ENCODE measurements at regions not wholly inside any gene's neighbourhood (a gene's known extent, or its start where the extent isn't known, plus 50 kb on each side); places are given as distances from the start of the nearest gene placed in this dataset.

- Histone ChIP-seq H3K9me3 (ENCODE audit: insufficient read depth, low read depth, low read length) (no peaks in the 10 kb centered on the region), H2BK5ac (ENCODE audit: low read depth, low read length, poor library complexity) (no peak overlapping the region), H3K9ac (ENCODE audit: low read length) (no peak overlapping the region), H2BK12ac (ENCODE audit: low read length) (no peak overlapping the region), H3K4me2 (ENCODE audit: low read length) (no peak overlapping the region), H4K8ac (ENCODE audit: low read depth, low read length) (no peak overlapping the region), H3K27ac (ENCODE audit: low read depth, low read length) (no peak overlapping the region), H4K12ac (ENCODE audit: low read depth, low read length) (no peak overlapping the region), H3K23ac (ENCODE audit: low read length) (no peak overlapping the region), H3K27me3 (ENCODE audit: insufficient read depth, low read length) (no peaks in the 10 kb centered on the region), H2AFZ (ENCODE audit: insufficient read depth, low read length, poor library complexity) (no peak overlapping the region), H3K14ac (ENCODE audit: low read length) (no peak overlapping the region), H4K91ac (ENCODE audit: low read depth, low read length) (no peak overlapping the region), H3K79me1 (ENCODE audit: low read length) (no peaks in the 10 kb centered on the region), H3K4ac (ENCODE audit: low read depth, low read length) (no peak overlapping the region), H2BK120ac (ENCODE audit: insufficient read depth, low read length, poor library complexity) (no peak overlapping the region), H3K36me3 (ENCODE audit: control insufficient read depth in 1 of 2, insufficient read depth in 2 of 2, low read length in 2 of 2) (no peaks in the 10 kb centered on the region), H3K18ac (ENCODE audit: low read length) (no peak overlapping the region), H2AK5ac (ENCODE audit: low read length) (no peak overlapping the region), H3K4me3 (ENCODE audit: low read depth, low read length) (no peak overlapping the region), H3K79me2 (ENCODE audit: control insufficient read depth, insufficient read depth, low read length, poor library complexity) (no peaks in the 10 kb centered on the region), H3K4me1 (ENCODE audit: control insufficient read depth in 1 of 2, insufficient read depth in 2 of 2, low read length in 2 of 2) (no peaks in the 10 kb centered on the region)
- WGBS (ENCODE audit: extremely low coverage, insufficient coverage, insufficient read length), result no CpG with 5 or more reads among the region's 2 CpGs
- no peak for DNase-seq
Measured at GRCh38 chr12:60947533-60947932, 1312.7 kb upstream of the USP15 start.

DNA sequence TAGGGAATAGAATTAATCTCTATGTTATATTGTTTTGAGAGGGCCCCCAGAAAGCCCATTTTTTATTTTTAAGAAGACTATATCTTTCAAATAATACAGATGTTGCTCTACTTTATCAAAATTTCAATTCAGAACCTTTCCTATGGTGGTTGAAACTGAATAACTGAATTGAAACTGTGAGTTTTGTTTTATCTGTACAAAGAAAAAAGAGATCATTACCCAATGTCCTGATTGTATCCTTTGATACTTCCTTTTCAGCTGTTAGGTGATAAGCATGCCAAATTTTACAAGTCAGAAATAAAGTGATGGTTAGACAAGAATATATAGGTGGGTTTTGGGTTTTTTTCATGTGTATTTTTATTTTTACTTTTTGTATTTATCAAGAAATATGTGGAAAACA is 1293.1 kb upstream of the USP15 start:
- no peaks in the 10 kb centered on the region for H3K36me3 ChIP-seq (ENCODE audit: control insufficient read depth in 1 of 2, insufficient read depth in 2 of 2, low read length in 2 of 2)
- H3K27me3 ChIP-seq (ENCODE audit: insufficient read depth, low read length), result no peaks in the 10 kb centered on the region
- no peak overlapping the region for H2BK12ac ChIP-seq (ENCODE audit: low read length)
- H2AK5ac ChIP-seq (ENCODE audit: low read length), result no peak overlapping the region
- no peak overlapping the region for H3K4ac ChIP-seq (ENCODE audit: low read depth, low read length)
- H3K79me1 ChIP-seq (ENCODE audit: low read length), result no peaks in the 10 kb centered on the region
- H2BK120ac ChIP-seq (ENCODE audit: insufficient read depth, low read length, poor library complexity), result no peak overlapping the region
- no peak overlapping the region for H4K8ac ChIP-seq (ENCODE audit: low read depth, low read length)
- no peaks in the 10 kb centered on the region for H3K4me1 ChIP-seq (ENCODE audit: control insufficient read depth in 1 of 2, insufficient read depth in 2 of 2, low read length in 2 of 2)
- H3K9ac ChIP-seq (ENCODE audit: low read length), result no peak overlapping the region
- H4K12ac ChIP-seq (ENCODE audit: low read depth, low read length), result no peak overlapping the region
- no peak overlapping the region for H3K4me3 ChIP-seq (ENCODE audit: low read depth, low read length)
- no peak overlapping the region for H2AFZ ChIP-seq (ENCODE audit: insufficient read depth, low read length, poor library complexity)
- no peak for DNase-seq
- no peak overlapping the region for H3K14ac ChIP-seq (ENCODE audit: low read length)
- H3K23ac ChIP-seq (ENCODE audit: low read length), result no peak overlapping the region
- H3K18ac ChIP-seq (ENCODE audit: low read length), result no peak overlapping the region
- no peak overlapping the region for H3K27ac ChIP-seq (ENCODE audit: low read depth, low read length)
- no peaks in the 10 kb centered on the region for H3K79me2 ChIP-seq (ENCODE audit: control insufficient read depth, insufficient read depth, low read length, poor library complexity)
- H2BK5ac ChIP-seq (ENCODE audit: low read depth, low read length, poor library complexity), result no peak overlapping the region
- H4K91ac ChIP-seq (ENCODE audit: low read depth, low read length), result no peak overlapping the region
- H3K9me3 ChIP-seq (ENCODE audit: insufficient read depth, low read depth, low read length), result no peaks in the 10 kb centered on the region
- H3K4me2 ChIP-seq (ENCODE audit: low read length), result no peak overlapping the region

DNA sequence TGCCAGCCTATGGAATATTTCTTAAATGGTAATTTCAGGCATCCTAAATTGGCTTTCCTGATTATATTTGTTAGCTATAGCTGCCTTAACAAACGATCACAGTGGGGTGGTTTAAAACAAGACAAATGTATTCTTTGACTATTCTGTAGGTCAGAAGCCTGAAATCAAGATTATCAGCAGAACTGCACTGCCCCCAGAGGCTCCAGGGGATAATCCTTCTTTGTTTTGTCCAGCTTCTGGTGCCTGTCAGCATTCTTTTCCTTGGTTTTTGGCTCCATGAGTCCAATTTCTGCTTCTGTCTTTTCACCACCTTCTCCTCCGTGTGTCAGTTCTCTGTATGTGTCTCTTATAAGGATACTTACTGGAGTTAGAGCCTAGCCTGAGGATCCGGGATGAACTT is 1282.2 kb upstream of the USP15 start:
- no peaks in the 10 kb centered on the region for H3K27me3 ChIP-seq (ENCODE audit: insufficient read depth, low read length)
- H3K4me3 ChIP-seq (ENCODE audit: low read depth, low read length), result no peak overlapping the region
- WGBS (ENCODE audit: extremely low coverage, insufficient coverage, insufficient read length), result no CpG with 5 or more reads among the region's 3 CpGs

DNA sequence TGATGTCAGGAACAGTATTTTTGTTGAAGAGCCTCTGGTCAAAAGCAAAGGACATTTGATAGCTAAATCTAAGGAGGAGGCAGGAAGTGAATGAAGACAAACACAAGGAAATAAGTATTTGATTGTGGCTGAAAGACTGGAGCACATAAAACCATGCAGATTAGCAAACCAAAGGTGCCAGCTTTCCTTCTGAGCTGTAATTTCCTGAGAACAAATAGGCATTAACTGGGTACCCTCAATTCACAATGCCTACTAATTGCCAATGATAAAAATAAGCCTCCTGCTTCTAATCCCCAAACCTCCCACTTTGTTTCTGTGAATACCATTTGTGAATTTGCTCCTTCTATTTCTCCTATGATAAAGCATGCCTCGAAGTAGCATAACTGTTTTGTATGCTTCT is 1279.6 kb upstream of the USP15 start:
- H3K79me1 ChIP-seq (ENCODE audit: low read length), result no peaks in the 10 kb centered on the region
- H3K23ac ChIP-seq (ENCODE audit: low read length), result no peak overlapping the region
- no peak overlapping the region for H3K4ac ChIP-seq (ENCODE audit: low read depth, low read length)
- no peaks in the 10 kb centered on the region for H3K36me3 ChIP-seq (ENCODE audit: control insufficient read depth in 1 of 2, insufficient read depth in 2 of 2, low read length in 2 of 2)
- H4K12ac ChIP-seq (ENCODE audit: low read depth, low read length), result no peak overlapping the region
- no peak overlapping the region for H3K9ac ChIP-seq (ENCODE audit: low read length)
- H3K4me2 ChIP-seq (ENCODE audit: low read length), result no peak overlapping the region
- no peak for DNase-seq
- H4K8ac ChIP-seq (ENCODE audit: low read depth, low read length), result no peak overlapping the region
- no peak overlapping the region for H2AFZ ChIP-seq (ENCODE audit: insufficient read depth, low read length, poor library complexity)
- no peak overlapping the region for H2BK120ac ChIP-seq (ENCODE audit: insufficient read depth, low read length, poor library complexity)
- no peak overlapping the region for H3K4me3 ChIP-seq (ENCODE audit: low read depth, low read length)
- H3K27me3 ChIP-seq (ENCODE audit: insufficient read depth, low read length), result no peaks in the 10 kb centered on the region
- H3K4me1 ChIP-seq (ENCODE audit: control insufficient read depth in 1 of 2, insufficient read depth in 2 of 2, low read length in 2 of 2), result no peaks in the 10 kb centered on the region
- no peak overlapping the region for H2AK5ac ChIP-seq (ENCODE audit: low read length)
- no peak overlapping the region for H4K91ac ChIP-seq (ENCODE audit: low read depth, low read length)
- H3K79me2 ChIP-seq (ENCODE audit: control insufficient read depth, insufficient read depth, low read length, poor library complexity), result no peaks in the 10 kb centered on the region
- H3K27ac ChIP-seq (ENCODE audit: low read depth, low read length), result no peak overlapping the region
- H2BK5ac ChIP-seq (ENCODE audit: low read depth, low read length, poor library complexity), result no peak overlapping the region
- no CpG with 5 or more reads among the region's 1 CpG for WGBS (ENCODE audit: extremely low coverage, insufficient coverage, insufficient read length)
- H3K18ac ChIP-seq (ENCODE audit: low read length), result no peak overlapping the region
- no peak overlapping the region for H3K14ac ChIP-seq (ENCODE audit: low read length)
- H2BK12ac ChIP-seq (ENCODE audit: low read length), result no peak overlapping the region
- H3K9me3 ChIP-seq (ENCODE audit: insufficient read depth, low read depth, low read length), result no peaks in the 10 kb centered on the region

More for the DNA sequence above, 1282.2 kb upstream of the USP15 start:
- no peak for DNase-seq
- no peaks in the 10 kb centered on the region for H3K9me3 ChIP-seq (ENCODE audit: insufficient read depth, low read depth, low read length)
- no peak overlapping the region for H3K4me2 ChIP-seq (ENCODE audit: low read length)
- no peaks in the 10 kb centered on the region for H3K4me1 ChIP-seq (ENCODE audit: control insufficient read depth in 1 of 2, insufficient read depth in 2 of 2, low read length in 2 of 2)
- no peak overlapping the region for H2BK120ac ChIP-seq (ENCODE audit: insufficient read depth, low read length, poor library complexity)
- no peaks in the 10 kb centered on the region for H3K36me3 ChIP-seq (ENCODE audit: control insufficient read depth in 1 of 2, insufficient read depth in 2 of 2, low read length in 2 of 2)
- H4K8ac ChIP-seq (ENCODE audit: low read depth, low read length), result no peak overlapping the region
- no peak overlapping the region for H4K91ac ChIP-seq (ENCODE audit: low read depth, low read length)
- no peak overlapping the region for H3K14ac ChIP-seq (ENCODE audit: low read length)
- no peak overlapping the region for H3K18ac ChIP-seq (ENCODE audit: low read length)
- no peak overlapping the region for H3K9ac ChIP-seq (ENCODE audit: low read length)
- no peak overlapping the region for H2AFZ ChIP-seq (ENCODE audit: insufficient read depth, low read length, poor library complexity)
- H2AK5ac ChIP-seq (ENCODE audit: low read length), result no peak overlapping the region
- H2BK5ac ChIP-seq (ENCODE audit: low read depth, low read length, poor library complexity), result no peak overlapping the region
- H3K79me2 ChIP-seq (ENCODE audit: control insufficient read depth, insufficient read depth, low read length, poor library complexity), result no peaks in the 10 kb centered on the region
- H3K27ac ChIP-seq (ENCODE audit: low read depth, low read length), result no peak overlapping the region
- H2BK12ac ChIP-seq (ENCODE audit: low read length), result no peak overlapping the region
- H4K12ac ChIP-seq (ENCODE audit: low read depth, low read length), result no peak overlapping the region
- H3K79me1 ChIP-seq (ENCODE audit: low read length), result no peaks in the 10 kb centered on the region
- no peak overlapping the region for H3K4ac ChIP-seq (ENCODE audit: low read depth, low read length)
- H3K23ac ChIP-seq (ENCODE audit: low read length), result no peak overlapping the region

DNA sequence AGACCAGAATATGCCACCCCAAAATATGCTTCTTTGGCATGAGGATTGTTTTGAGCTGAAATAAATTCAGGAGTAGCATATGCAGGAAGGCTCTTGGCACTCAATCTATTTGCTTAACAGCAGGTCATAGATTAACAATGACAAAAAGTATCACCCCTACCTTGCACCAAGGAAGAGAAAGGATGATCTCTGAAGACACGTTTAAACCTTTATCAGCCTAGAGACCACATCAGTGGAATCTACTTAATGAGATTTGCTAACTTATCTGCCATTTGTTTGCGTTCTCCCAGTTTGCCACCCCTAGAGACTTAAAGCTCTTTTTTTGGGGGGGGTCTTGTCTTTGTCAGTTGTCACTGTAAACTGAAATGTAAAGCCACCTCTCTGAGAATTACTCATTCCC is 1278.7 kb upstream of the USP15 start:
- no peak overlapping the region for H3K4me3 ChIP-seq (ENCODE audit: low read depth, low read length)
- no peak overlapping the region for H3K27ac ChIP-seq (ENCODE audit: low read depth, low read length)
- H3K18ac ChIP-seq (ENCODE audit: low read length), result no peak overlapping the region
- WGBS (ENCODE audit: extremely low coverage, insufficient coverage, insufficient read length), result no CpG with 5 or more reads among the region's 2 CpGs
- no peaks in the 10 kb centered on the region for H3K9me3 ChIP-seq (ENCODE audit: insufficient read depth, low read depth, low read length)
- no peaks in the 10 kb centered on the region for H3K36me3 ChIP-seq (ENCODE audit: control insufficient read depth in 1 of 2, insufficient read depth in 2 of 2, low read length in 2 of 2)
- H3K79me2 ChIP-seq (ENCODE audit: control insufficient read depth, insufficient read depth, low read length, poor library complexity), result no peaks in the 10 kb centered on the region
- H3K4me2 ChIP-seq (ENCODE audit: low read length), result no peak overlapping the region
- no peaks in the 10 kb centered on the region for H3K4me1 ChIP-seq (ENCODE audit: control insufficient read depth in 1 of 2, insufficient read depth in 2 of 2, low read length in 2 of 2)
- no peak overlapping the region for H3K23ac ChIP-seq (ENCODE audit: low read length)
- no peak overlapping the region for H3K14ac ChIP-seq (ENCODE audit: low read length)
- DNase-seq, result no peak
- no peak overlapping the region for H2BK5ac ChIP-seq (ENCODE audit: low read depth, low read length, poor library complexity)
- H3K4ac ChIP-seq (ENCODE audit: low read depth, low read length), result no peak overlapping the region
- H2BK12ac ChIP-seq (ENCODE audit: low read length), result no peak overlapping the region
- no peak overlapping the region for H2AFZ ChIP-seq (ENCODE audit: insufficient read depth, low read length, poor library complexity)
- H2BK120ac ChIP-seq (ENCODE audit: insufficient read depth, low read length, poor library complexity), result no peak overlapping the region
- H4K12ac ChIP-seq (ENCODE audit: low read depth, low read length), result no peak overlapping the region
- no peaks in the 10 kb centered on the region for H3K27me3 ChIP-seq (ENCODE audit: insufficient read depth, low read length)
- H2AK5ac ChIP-seq (ENCODE audit: low read length), result no peak overlapping the region
- no peak overlapping the region for H3K9ac ChIP-seq (ENCODE audit: low read length)
- no peaks in the 10 kb centered on the region for H3K79me1 ChIP-seq (ENCODE audit: low read length)
- no peak overlapping the region for H4K91ac ChIP-seq (ENCODE audit: low read depth, low read length)
- H4K8ac ChIP-seq (ENCODE audit: low read depth, low read length), result no peak overlapping the region

All from trophoblast cell (in vitro differentiated cells and primary cell).